Kidney (tissue), 13 donors: ENCODE measurements at regions not wholly inside any gene's neighbourhood (a gene's known extent, or its start where the extent isn't known, plus 50 kb on each side); places are given as distances from the start of the nearest gene placed in this dataset.

Experiments
- DNase-seq, 5 donors: peaks; one replicate each; pipeline ENCODE4 v3.0.0-alpha.2; 2013 to 2020
- FAIRE-seq: peaks from 2 replicates; lab custom pipeline; 2012; peaks lifted over from hg19 to GRCh38; lab: Jason Lieb, UNC
- H3K27ac ChIP-seq, 2 donors: one replicate each; pipeline ENCODE4 v1.7.0; 2013; ENCODE audit warnings: low read depth in 2 of 2, low read length in 2 of 2, inconsistent platforms in 1 of 2
- H3K27me3 ChIP-seq: one replicate; pipeline ENCODE4 v1.7.1; 2013; ENCODE audit warnings: low read length, inconsistent platforms; ENCODE audit not compliant: control insufficient read depth, insufficient read depth
- H3K36me3 ChIP-seq, 3 donors: one replicate each; pipeline versions ENCODE4 v1.7.0 to v1.7.1; 2013; ENCODE audit warnings: low read length in 3 of 3, control low read depth in 1 of 3, inconsistent platforms in 1 of 3; ENCODE audit not compliant: insufficient read depth in 3 of 3, control insufficient read depth in 2 of 3
- H3K4me1 ChIP-seq, 3 donors: one replicate each; pipeline versions ENCODE4 v1.7.0 to v1.7.1; 2013; ENCODE audit warnings: low read length in 3 of 3, inconsistent platforms in 1 of 3, low read depth in 1 of 3; ENCODE audit not compliant: control insufficient read depth in 2 of 3, insufficient read depth in 2 of 3
- H3K4me3 ChIP-seq, 3 donors: one replicate each; pipeline versions ENCODE4 v1.7.0 to v1.8.1; 2013; ENCODE audit warnings: low read length in 3 of 3, control low read depth in 1 of 3, inconsistent platforms in 1 of 3
- H3K9ac ChIP-seq, 3 donors: one replicate each; pipeline versions ENCODE4 v1.7.0 to v1.7.1; 2013; ENCODE audit warnings: low read length in 3 of 3, control low read depth in 1 of 3, inconsistent platforms in 1 of 3
- H3K9me3 ChIP-seq, 3 donors: one replicate each; pipeline versions ENCODE4 v1.7.0 to v1.7.1; 2013; ENCODE audit warnings: low read length in 3 of 3, control low read depth in 1 of 3, inconsistent platforms in 1 of 3; ENCODE audit not compliant: control insufficient read depth in 2 of 3, insufficient read depth in 1 of 3
- intact Hi-C: fragments of 100-400 bp; cut with DNase I; formaldehyde crosslinking; loops from one replicate; pipeline ENCODE4 v1.11.1; 2022
- TF ChIP-seq, protein P1 (sequence below): IDR thresholded peaks from 3 replicates; pipeline ENCODE4 v1.5.1; 2012; ENCODE audit warnings: mild to moderate bottlenecking, moderate library complexity, borderline replicate concordance; ENCODE audit not compliant: insufficient read depth; ENCODE audit errors: extremely low read depth
- donor health status: control.
- donor health status: control.
- donor health status: control.
- donor health status: control.
- donor health status: control.
- donor health status: DM: yes; HTN: yes; CAD: no.
- donor health status: Normal renal cell carcinoma (clear cell type).

- intact Hi-C loops = no loop called here
- TF ChIP-seq, protein P1, sequence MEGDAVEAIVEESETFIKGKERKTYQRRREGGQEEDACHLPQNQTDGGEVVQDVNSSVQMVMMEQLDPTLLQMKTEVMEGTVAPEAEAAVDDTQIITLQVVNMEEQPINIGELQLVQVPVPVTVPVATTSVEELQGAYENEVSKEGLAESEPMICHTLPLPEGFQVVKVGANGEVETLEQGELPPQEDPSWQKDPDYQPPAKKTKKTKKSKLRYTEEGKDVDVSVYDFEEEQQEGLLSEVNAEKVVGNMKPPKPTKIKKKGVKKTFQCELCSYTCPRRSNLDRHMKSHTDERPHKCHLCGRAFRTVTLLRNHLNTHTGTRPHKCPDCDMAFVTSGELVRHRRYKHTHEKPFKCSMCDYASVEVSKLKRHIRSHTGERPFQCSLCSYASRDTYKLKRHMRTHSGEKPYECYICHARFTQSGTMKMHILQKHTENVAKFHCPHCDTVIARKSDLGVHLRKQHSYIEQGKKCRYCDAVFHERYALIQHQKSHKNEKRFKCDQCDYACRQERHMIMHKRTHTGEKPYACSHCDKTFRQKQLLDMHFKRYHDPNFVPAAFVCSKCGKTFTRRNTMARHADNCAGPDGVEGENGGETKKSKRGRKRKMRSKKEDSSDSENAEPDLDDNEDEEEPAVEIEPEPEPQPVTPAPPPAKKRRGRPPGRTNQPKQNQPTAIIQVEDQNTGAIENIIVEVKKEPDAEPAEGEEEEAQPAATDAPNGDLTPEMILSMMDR = no peak
- FAIRE-seq = no peak
Measured at GRCh38 chr11:101723371-101723770, 139.6 kb upstream of the TRPC6 start.

GRCh38 chr11:101721270-101721669 is 137.5 kb upstream of the TRPC6 start:
- Histone ChIP-seq H3K36me3 (no peaks in the 10 kb centered on the region), H3K4me3 (no peak overlapping the region), H3K9ac (no peak overlapping the region), H3K27ac (no peak overlapping the region), H3K9me3 (no peaks in the 10 kb centered on the region), H3K27me3 (no peaks in the 10 kb centered on the region), H3K4me1 (no peaks in the 10 kb centered on the region)
- DNase-seq (no peak), FAIRE-seq (no peak)
- intact Hi-C loops = no loop called here
- TF ChIP-seq, protein P1 = no peak

More at GRCh38 chr11:101723371-101723770, 139.6 kb upstream of the TRPC6 start:
- no peak for DNase-seq
- peaks cover 0 to 7% (median 2%) of the 10 kb centered on the region in 3 donors for H3K4me1 ChIP-seq
- H3K27me3 ChIP-seq = no peaks in the 10 kb centered on the region
- no peak overlapping the region for H3K9ac ChIP-seq
- no peak overlapping the region for H3K27ac ChIP-seq
- no peaks in the 10 kb centered on the region for H3K36me3 ChIP-seq
- H3K9me3 ChIP-seq = no peaks in the 10 kb centered on the region
- H3K4me3 ChIP-seq = no peak overlapping the region

- TF ChIP-seq, protein P1 = no peak
- H3K9ac ChIP-seq = no peak overlapping the region
- H3K27ac ChIP-seq = no peak overlapping the region
- FAIRE-seq (no peak), DNase-seq (no peak)
- H3K4me3 ChIP-seq = no peak overlapping the region
- no peaks in the 10 kb centered on the region for H3K9me3 ChIP-seq
- H3K27me3 ChIP-seq = no peaks in the 10 kb centered on the region
- H3K36me3 ChIP-seq = no peaks in the 10 kb centered on the region
- intact Hi-C loops = no loop called here
- H3K4me1 ChIP-seq = no peaks in the 10 kb centered on the region
Measured at GRCh38 chr11:101718402-101718801, 134.6 kb upstream of the TRPC6 start.

DNA sequence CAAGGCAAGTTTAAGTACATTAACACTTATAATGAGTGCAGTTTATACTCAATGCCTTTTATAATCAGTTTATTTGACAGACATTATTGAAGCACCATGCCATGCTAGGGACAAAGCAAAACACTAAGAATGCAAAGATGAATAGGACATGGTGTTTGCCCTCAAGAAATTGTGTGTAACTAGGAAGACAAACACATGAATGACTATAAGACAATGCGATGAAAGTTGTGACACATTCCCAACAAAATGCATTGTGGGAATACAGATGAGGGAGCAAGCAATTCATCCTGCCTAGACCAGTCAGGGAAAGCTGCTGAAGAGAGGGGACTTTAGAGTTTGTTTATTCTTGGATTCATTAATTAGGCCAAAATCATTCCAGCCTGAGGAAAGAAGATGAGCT is 133.8 kb upstream of the TRPC6 start:
- H3K36me3 ChIP-seq = no peaks in the 10 kb centered on the region
- no peaks in the 10 kb centered on the region for H3K4me1 ChIP-seq
- no peak overlapping the region for H3K4me3 ChIP-seq
- H3K27ac ChIP-seq = no peak overlapping the region
- H3K27me3 ChIP-seq = no peaks in the 10 kb centered on the region
- no peaks in the 10 kb centered on the region for H3K9me3 ChIP-seq
- intact Hi-C loops = no loop called here
- no peak overlapping the region for H3K9ac ChIP-seq
- TF ChIP-seq, protein P1 = no peak
- no peak for FAIRE-seq
- no peak for DNase-seq
